Left cardiac atrium (tissue), 4 donors: ENCODE measurements at regions not wholly inside any gene's neighbourhood (a gene's known extent, or its start where the extent isn't known, plus 50 kb on each side); places are given as distances from the start of the nearest gene placed in this dataset.

Experiments
- ATAC-seq, 2 donors: fragments of 200-7000 bp; cut with Tn5 transposase; one replicate each; pipeline ENCODE4 v1.9.1; 2020; ENCODE audit warnings: mild to moderate bottlenecking in 2 of 2, moderate library complexity in 2 of 2
- DNase-seq: peaks from one replicate; pipeline ENCODE4 v3.0.0-alpha.2; 2020
- intact Hi-C, 2 donors: fragments of 100-400 bp; cut with DNase I; formaldehyde crosslinking; loops; one replicate each; pipeline versions ENCODE4 v1.14.1 to v1.15.1; 2022 to 2023
- donor health status: DM: no; HTN: yes; CAD: no.
- donor health status: DM: no; HTN: yes; CAD: no; lungs with severe emphysema.
- donor health status: DM: yes; HTN: yes; CAD: no.
- donor health status: Dilated cardiomyopathy.

DNA sequence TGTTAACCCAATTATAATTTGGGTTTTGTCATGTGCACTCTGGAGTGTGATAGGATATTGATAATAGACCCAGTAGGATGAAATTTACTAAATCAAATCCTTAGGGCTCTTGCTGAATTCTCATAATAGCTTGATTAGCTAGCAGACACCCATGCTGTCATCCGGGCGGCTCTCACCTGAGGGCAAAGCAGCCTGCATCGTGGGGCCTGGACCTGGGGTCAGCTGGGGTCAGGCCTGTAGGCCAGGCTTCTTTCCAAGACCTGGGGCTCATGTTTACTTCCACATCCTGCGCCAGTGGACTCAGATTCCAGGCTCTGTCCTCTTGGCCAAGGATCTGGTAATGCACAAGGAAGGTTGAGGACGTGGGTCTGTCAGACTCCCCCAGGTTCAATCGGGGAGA, 486.3 kb downstream of the NPHP4 start:
- ATAC-seq = no peak
- no peak for DNase-seq
- intact Hi-C loops = loop anchor here in 1 of 2 donors (5.0 kb wide), 1 partner anchor 241 kb away; no protein-coding TSS in a partner anchor

DNA sequence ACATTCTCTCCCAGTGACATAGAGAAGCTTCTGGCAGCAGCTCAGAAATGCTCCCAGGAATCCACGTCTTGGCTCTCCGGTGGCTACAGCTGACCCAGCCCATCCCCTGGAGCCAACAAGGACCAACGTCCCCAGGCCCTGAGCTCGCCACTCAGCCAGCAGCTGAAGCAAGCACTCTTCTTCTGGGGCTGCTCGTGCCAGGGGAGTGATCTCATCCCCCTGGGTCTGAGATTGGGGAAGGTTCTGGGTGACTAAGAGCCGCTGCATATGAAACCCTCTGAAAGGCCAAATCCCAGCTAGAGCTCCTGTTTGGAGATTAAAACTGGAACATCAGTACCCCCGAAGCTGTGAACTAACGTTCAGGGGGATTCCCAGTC, 487.9 kb downstream of the NPHP4 start:
- intact Hi-C loops = no loop called here
- ATAC-seq (peak; percentile 41 to 71), DNase-seq (peak; percentile 47)

DNA sequence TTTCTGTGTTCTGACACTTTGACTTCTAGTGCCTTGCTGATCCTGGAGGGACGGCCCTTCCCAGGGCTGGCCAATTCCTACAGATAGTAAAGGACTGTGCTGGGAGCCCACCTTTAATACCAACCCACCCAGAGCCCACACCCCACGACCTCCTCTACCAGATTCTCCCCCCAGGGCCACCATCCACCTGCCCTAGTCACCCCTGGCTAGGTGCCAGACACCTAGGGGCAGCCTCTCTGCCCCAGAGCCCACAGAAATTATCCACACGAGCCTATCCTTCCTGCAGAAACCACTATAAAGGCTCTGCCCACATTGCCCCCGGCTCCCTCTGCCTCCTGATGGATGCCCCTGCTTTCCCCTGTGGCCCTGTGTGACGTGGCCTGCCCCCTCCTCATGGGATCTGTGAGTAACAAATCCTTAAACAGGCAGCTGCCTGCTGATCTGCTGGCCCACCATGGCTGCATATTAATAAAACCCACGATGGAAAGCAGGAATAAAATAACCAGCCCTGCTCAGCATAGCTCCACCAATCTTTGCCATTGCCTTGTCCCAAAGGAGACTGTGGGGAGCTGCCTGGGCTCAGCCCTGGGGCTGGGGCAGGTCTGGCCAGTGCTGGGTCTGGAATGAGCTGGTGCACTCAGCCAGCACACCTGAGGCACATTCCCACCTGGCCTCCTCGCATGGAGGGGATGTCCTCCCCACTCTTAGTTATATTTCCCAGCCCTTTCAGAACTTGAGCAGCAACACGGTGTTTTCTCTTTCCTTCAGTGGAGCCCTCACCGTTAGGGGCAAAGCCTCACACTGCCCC, 488.5 kb downstream of the NPHP4 start:
- no peak for ATAC-seq
- intact Hi-C loops = no loop called here
- DNase-seq = no peak

DNA sequence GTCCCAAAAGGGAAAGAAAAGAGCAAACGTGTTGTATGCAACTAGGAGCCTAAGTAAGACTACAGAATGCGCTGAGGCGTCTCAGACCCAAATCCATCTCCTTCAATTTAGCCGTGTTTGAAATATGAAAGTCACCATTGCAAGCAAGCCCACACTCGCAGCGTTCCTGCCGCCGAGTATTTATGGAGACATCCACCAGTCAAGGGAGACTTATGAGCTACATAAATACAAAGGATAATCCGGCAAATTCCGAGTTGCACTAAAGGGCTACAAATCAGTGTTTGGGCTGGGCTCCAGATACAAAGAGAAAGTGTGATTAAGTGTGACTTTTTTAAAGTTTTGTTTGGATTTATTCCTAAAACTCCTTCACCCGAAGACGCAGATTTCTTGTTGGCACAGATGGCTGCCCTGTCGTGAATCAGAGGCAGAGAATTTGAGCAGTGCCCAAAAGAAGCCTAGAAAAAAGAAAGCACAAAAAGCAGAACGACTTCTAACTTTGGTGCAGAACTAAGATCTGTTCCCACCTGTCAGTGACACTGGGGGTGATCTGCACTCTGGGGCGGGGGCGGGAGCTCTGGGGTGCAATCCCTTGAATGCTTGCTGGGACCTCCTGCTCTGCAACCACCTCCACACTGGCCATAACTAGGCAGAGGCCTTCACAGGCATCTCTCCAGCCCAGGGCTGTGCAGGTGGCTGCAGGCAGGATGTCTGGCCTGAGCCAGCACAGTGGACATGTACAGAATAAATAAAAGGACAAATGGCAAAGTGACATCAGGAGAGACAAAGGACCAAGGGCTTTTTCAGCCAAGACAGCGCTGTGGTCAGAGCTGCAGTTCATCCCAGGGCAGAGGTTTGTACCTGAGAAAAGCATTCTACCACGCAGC, 489.7 kb downstream of the NPHP4 start:
- ATAC-seq (peak in 1 of 2 donors; percentile 39), DNase-seq (no peak)
- intact Hi-C loops = no loop called here

DNA sequence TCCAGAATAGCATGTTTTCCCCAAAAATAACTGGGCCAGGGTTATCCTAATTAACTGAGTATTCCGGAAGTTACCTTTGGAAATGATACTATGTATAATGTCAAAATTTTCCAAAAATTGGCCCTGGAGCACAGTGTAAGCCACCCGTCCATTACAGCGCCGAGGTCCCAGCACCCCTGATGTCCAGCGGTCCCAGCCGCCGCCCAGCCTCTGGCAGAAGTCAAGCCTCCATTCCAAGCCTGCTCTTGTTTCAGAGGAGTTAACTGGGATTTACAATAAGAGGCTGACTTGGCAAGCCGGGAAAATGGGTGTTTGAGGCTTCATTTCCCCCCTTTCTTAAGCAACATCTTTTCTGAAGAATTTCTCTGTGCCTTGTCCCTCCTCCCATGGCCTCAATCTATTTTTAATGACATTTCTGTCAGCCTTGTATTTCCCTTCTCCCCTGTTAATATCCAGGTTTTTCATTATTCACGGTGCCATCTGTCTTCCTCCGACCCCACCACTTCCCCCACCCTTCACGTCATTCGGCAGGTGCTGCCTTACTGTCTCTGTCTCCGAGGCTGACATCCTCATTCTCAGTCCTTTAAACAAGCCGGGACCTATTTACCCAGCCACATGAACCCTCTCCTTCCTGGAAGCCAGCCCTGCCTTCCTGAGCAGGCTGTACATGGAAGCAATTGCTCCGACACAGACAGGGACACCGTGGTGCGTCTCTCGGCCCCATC, 490.9 kb downstream of the NPHP4 start:
- intact Hi-C loops = no loop called here
- DNase-seq (no peak), ATAC-seq (no peak)

DNA sequence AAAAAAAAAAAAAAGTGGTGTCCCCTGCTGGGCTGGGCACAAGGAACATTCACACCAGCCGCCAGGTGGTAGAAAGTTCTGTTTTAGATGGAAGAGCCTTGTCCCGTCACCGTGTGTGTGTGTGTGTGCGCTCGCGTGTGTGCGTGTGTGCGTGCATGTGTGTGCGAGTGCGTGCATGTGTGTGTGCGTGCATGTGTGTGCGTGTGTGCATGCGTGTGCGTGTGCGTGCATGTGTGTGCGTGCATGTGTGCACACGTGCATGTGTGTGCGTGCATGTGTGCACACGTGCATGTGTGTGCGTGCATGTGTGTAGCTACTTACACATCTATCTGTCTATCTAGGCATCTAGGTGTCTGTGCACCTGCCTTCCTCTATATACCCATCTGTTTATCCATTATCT, 491.7 kb downstream of the NPHP4 start:
- DNase-seq (no peak), ATAC-seq (no peak)
- intact Hi-C loops = no loop called here

DNA sequence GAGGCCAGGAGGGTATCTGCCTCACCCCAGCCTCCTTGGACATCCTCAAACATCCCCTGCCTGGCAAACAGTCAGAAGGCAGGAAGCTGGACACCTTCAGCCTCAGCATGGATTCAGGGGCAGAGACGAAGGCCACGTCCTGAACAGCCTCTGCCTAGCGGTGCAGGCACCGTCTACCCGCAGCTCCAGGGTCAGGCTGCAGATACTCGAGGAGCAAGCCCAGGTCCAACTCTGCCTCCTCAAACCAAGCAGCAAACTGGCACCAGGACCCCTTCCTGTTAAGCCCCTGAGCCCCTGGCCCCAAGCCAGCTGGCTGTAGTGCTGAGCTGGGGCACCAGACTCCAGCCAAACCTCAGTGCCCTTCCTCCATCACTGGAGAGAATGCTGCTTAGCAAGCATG, 494.7 kb downstream of the NPHP4 start:
- ATAC-seq (no peak), DNase-seq (no peak)
- intact Hi-C loops = no loop called here

DNA sequence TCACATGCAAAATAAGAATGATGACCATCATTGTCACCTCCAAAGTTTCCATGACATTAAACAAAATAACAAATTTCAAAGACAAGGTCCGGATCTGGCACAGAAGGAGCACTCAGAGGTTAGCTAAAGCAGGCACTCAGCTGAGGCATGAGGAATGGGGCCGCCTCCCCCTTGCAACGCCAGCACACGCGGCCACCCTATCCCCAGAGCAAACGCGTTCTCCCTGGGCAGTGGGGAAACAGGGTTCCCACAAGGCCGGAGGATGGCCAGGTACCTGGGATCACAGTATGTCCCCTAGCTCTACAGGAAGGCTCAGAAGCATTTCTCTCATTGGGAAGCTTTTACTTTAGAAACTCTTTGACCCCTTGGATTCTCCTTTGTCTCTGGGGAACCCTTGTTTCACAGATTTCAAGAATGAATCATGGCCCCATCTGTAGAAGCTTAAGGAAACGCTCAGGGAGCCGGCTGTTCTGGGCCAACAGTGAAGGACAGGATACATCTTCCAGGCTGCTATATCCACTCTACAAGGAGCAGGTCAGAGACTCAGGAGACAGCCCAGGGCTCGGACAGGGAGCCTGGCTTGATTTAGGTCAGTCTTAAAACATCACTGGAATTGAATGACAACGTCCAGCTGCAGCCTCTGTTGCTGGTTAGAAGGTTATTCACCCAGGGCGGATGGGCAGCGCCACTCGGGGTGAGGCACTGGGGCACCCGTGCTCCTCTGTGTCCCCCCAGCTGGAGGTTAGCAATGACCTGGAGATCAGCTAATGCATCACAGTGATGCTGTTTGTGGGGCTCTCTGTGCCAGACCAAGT, 496.4 kb downstream of the NPHP4 start:
- ATAC-seq (peak in 1 of 2 donors; percentile 31), DNase-seq (no peak)
- intact Hi-C loops = no loop called here

DNA sequence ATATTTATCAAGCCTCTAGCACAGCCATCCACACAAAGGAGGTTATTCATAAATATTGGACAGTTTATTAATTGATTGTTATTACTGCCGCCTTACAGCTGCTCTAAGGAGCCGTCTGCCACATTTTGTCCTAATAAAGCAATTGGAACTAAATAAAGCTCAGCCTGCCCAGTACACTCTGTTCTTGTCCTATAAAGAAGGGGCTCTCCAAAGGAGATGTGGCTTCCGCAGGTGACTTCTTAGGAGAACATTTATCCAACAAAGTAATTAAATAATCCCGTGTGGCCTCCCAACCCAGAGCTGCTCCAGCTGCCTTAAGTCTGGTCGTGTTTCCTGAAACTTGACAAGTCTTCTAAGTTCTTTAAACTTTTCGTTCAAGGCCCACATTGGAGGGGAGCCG, 497.7 kb downstream of the NPHP4 start:
- no peak for DNase-seq
- peak in 1 of 2 donors; percentile 58 for ATAC-seq
- intact Hi-C loops = no loop called here

DNA sequence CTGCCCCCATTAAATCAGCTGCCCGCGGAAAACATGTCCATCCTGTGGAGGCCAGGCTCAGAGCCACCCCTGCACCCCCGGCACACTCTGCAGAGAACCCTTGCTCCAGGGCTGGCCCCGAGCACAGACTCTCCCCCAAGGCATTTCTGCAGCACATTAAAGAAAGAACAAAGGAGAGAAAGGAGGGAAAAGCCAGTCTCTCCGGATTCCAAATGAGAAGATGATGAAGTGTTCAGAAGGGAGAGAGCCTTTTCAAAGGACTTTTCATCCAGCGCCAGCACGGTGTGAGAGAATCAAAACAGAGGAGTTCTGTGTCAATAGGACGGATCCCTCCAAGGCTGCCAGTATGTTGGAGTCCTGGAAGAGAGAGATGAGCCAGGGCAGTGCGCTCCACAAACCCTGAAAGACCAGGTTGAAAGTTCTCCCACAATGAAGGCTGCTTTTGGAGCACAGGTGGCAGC, 498.3 kb downstream of the NPHP4 start:
- DNase-seq = no peak
- intact Hi-C loops = no loop called here
- no peak for ATAC-seq

DNA sequence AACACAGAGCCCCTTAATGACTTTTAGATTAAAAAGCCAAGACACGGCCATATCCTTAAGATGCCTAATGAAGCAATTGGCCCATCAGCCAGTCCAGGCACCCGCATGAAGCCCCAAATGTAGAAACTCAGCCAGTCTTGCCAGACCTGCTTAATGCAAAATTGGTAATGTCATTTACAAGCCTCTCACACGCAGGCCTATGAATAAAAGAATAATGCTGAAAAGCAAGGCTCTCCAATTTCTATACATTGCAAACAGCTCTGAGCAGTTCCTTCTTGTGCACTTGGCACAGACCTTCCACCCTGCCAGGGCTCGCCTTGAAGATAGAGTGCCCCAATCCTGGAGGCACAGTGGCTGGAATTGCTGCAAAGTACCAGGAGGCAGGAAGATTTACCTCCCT, 498.9 kb downstream of the NPHP4 start:
- no peak for ATAC-seq
- intact Hi-C loops = no loop called here
- no peak for DNase-seq

DNA sequence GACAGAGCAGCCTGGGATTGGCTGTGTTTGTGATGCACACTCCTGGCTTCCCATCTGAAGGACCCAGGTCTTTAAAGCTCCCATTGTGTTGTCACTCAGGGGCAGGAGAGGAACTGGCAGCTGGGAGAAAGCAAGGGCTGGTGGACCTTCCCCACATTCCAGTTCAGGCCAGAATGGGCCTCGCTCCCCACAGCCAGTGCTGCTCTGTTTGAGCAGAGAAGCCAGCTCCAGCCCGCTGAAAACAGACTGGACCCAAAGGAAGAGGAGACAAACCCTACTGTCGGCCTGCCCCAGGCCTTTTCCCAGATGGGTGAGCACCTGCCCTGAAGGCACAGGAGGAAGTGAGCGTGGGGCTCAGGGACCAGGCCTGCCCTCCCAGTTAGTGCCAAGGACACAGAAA, 499.4 kb downstream of the NPHP4 start:
- DNase-seq (no peak), ATAC-seq (no peak)
- intact Hi-C loops = no loop called here

DNA sequence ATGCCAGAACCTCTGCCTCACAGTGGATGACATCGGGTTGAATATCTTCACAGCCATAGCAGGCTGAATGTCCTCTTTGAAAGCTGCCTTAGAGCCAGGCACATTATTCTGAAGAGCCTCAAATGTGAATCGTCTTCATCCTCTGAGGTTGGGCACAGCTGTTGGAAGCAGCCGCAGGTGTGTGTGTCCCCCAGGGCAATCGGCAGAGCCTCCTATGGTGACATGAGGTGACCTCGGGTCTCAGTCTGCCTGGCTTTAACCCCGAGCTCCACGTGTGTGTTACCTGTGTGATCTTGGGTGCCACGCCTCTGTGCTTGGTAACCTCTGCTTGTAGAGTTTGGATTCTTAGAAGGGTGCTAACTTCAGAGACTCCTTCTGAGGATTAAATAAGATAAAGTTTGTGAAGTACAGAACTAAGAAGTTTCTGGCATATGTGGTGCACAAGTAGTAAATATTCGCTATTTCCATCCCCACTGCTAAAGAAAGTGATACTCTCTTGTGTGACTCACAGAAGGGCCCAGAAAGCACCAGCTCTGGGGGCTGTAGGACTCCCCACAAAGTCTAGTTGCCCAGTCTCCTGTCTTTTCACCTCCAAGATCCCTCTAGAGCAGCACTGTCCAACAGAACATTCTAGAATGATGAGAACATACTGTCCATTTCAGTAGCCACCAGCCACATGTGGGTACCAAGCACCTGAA, 500.9 kb downstream of the NPHP4 start:
- DNase-seq = no peak
- intact Hi-C loops = no loop called here
- no peak for ATAC-seq

DNA sequence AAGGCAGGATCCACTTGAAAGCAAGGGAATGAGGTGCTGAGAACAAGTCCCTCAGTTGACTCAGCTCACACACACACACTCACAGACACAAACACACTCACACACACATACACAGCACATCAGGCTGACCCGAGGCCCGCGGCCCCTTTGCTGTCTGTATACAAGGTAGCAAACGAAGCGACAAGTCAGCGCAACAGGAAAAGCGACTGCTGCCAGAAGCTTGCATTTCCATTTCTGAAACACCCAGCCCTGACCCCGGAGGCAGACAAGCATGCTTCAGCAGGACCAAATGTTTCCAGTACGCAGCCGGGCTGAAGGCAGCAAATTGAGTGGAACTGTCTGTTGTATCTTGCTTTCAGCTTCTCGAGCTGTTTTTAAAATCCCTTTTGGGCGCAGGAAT, 501.6 kb downstream of the NPHP4 start:
- DNase-seq (no peak), ATAC-seq (no peak)
- intact Hi-C loops = no loop called here

DNA sequence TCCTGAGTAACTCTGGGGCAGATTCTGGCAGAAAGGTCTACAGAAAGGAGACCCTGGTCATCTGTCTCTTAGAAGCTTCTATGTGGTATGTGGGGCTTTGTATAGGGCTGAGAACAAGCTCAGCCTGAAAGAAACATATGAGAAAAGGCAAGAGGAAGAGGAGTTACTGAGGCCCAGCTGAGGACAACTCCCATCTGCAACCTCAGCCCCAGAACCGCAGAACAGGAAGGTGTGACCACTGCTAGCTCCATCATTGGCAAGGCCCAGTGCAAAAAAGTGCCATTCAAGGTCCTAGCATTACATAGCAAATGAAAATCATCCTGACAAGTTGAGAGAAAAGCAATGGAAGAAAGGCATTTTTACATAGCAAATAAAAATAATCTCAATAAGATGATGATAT, 503.8 kb downstream of the NPHP4 start:
- DNase-seq (no peak), ATAC-seq (no peak)
- intact Hi-C loops = no loop called here

DNA sequence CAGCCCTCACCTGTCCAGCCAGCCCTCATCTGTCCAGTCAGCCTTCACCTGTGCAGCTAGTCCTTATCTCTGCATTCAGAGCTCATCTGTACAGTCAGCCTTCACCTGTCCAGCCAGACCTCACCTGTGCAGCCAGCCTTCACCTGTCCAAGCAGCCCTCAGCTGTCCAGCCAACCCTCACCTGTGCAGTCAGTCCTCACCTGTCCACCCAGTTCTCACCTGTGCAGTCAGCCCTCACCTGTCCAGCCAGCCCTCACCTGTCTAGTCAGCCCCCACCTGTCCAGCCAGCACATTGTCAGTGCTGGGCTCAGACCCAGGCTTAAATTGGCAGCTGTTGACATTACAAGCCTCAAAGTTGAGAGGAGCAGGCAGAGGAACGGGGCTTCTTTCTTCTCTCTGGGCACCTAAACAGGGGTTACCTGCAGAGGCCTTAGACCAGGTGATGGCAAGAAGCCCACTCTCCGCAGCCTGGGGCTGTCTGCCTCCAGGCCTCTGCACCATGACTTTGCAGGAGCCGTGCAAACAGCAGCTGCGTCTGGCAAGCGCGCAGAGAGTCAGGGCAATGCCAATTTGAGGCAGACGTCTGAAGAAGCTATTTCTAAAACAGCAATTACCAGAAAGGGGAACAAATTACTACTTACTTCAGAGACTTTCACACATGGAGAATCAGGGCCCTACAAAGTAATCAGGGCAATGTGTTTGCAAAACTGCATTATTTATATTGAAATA, 506.1 kb downstream of the NPHP4 start:
- intact Hi-C loops = no loop called here
- ATAC-seq = no peak
- DNase-seq = no peak

DNA sequence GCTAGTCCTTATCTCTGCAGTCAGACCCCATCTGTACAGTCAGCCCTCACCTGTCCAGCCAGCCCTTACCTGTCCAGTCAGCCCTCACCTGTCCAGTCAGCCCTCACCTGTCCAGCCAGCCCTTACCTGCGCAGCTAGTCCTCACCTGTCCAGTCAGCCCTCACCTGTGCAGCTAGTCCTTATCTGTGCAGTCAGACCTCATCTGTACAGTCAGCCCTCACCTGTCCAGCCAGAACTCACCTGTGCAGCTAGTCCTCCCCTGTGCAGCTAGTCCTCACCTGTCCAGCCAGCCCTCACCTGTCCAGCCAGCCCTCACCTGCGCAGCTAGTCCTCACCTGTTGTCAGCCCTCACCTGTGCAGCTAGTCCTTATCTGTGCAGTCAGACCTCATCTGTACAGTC, 506.8 kb downstream of the NPHP4 start:
- ATAC-seq (no peak), DNase-seq (no peak)
- intact Hi-C loops = no loop called here
